HepG2 (cell line): ENCODE measurements at regions not wholly inside any gene's neighbourhood (a gene's known extent, or its start where the extent isn't known, plus 50 kb on each side); places are given as distances from the start of the nearest gene placed in this dataset.

Experiments used
- EP300 ChIP-seq, 3 experiments: sonication (generic) in 1 of 3; formaldehyde crosslinking in 1 of 3; IDR thresholded peaks; 2 replicates each; pipeline versions ENCODE4 v1.5.1 to v1.6.1; 2011 to 2020; ENCODE audit warnings: low read depth in 2 of 3, low read length in 2 of 3, borderline replicate concordance in 1 of 3, improper control_type of control experiment in 1 of 3, mild to moderate bottlenecking in 1 of 3, missing genetic modification reagents in 1 of 3, moderate library complexity in 1 of 3
- FOXA1 ChIP-seq, 2 experiments: fragments of 450-650 bp in 1 of 2; sonication (generic) in 1 of 2; formaldehyde crosslinking in 1 of 2; IDR thresholded peaks; 2 replicates each; pipeline versions ENCODE4 v1.4.0 to v1.6.1; 2016 to 2020; ENCODE audit warnings: missing genetic modification reagents in 1 of 2
- MAZ ChIP-seq, 2 experiments: sonication (generic) in 1 of 2; formaldehyde crosslinking in 1 of 2; IDR thresholded peaks; 2 replicates each; pipeline versions ENCODE4 v1.5.0 to v1.6.1; 2012 to 2020; ENCODE audit warnings: low read depth in 2 of 2, mild to moderate bottlenecking in 2 of 2, borderline replicate concordance in 1 of 2, improper control_type of control experiment in 1 of 2, low read length in 1 of 2, missing genetic modification reagents in 1 of 2, moderate library complexity in 1 of 2
- NFKB2 ChIP-seq: sonication (generic); formaldehyde crosslinking; IDR thresholded peaks from 2 replicates; pipeline ENCODE4 v1.4.0; 2020; ENCODE audit warnings: missing genetic modification reagents, borderline replicate concordance
- PRMT3 ChIP-seq: sonication (generic); formaldehyde crosslinking; IDR thresholded peaks from 2 replicates; pipeline ENCODE4 v1.8.1; 2022; ENCODE audit warnings: low read depth, mild to moderate bottlenecking, moderate library complexity, missing genetic modification reagents, borderline replicate concordance
- REST ChIP-seq, 2 experiments: IDR thresholded peaks; 2 replicates each; pipeline ENCODE4 v1.6.1; 2011 to 2012; ENCODE audit warnings: low read length in 2 of 2, borderline replicate concordance in 1 of 2, low read depth in 1 of 2, mild to moderate bottlenecking in 1 of 2, moderate library complexity in 1 of 2
- SRF ChIP-seq: IDR thresholded peaks from 2 replicates; pipeline ENCODE4 v1.6.1; 2011; ENCODE audit warnings: mild to moderate bottlenecking, low read depth, low read length, moderate library complexity
- TGIF2 ChIP-seq: IDR thresholded peaks from 2 replicates; pipeline ENCODE4 v1.6.1; 2016; ENCODE audit warnings: control low read depth, missing compliant biosample characterization
- ZNF24 ChIP-seq: fragments of 450-650 bp; IDR thresholded peaks from 2 replicates; pipeline ENCODE4 v1.6.1; 2017; ENCODE audit warnings: antibody characterized with exemption, mild to moderate bottlenecking
- ZNF280B ChIP-seq: sonication (generic); formaldehyde crosslinking; IDR thresholded peaks from 2 replicates; pipeline ENCODE4 v1.5.0; 2020; ENCODE audit warnings: missing genetic modification reagents, mild to moderate bottlenecking, borderline replicate concordance

GRCh38 chr5:2617461-2617860, 134.0 kb downstream of the IRX2 start:
- TF ChIP-seq REST (IDR thresholded peaks at IDR 0.05; ENCODE audit: borderline replicate concordance in 1 of 2, low read depth in 1 of 2, low read length in 2 of 2) = no peak
- TF ChIP-seq ZNF280B (CRISPR knock-in tag) = no peak
- no peak for TF ChIP-seq TGIF2
- TF ChIP-seq SRF = no peak
- TF ChIP-seq NFKB2 (CRISPR knock-in tag) = no peak
- TF ChIP-seq EP300 (IDR thresholded peaks at IDR 0.05; ENCODE audit: low read depth in 2 of 2, low read length in 2 of 2) = no peak
- no peak for TF ChIP-seq EP300 (CRISPR knock-in tag; IDR thresholded peaks at IDR 0.05; ENCODE audit: borderline replicate concordance)
- no peak for TF ChIP-seq PRMT3 (CRISPR knock-in tag)
- TF ChIP-seq ZNF24 = no peak
- TF ChIP-seq MAZ (IDR thresholded peaks at IDR 0.05; ENCODE audit: borderline replicate concordance, low read depth, low read length) = no peak
- no peak for TF ChIP-seq MAZ (CRISPR knock-in tag; IDR thresholded peaks at IDR 0.05; ENCODE audit: low read depth)
- TF ChIP-seq FOXA1 (IDR thresholded peaks at IDR 0.05) = no peak
- TF ChIP-seq FOXA1 (CRISPR knock-in tag; IDR thresholded peaks at IDR 0.05) = no peak
